ENCODE measurements at regions not wholly inside any gene's neighbourhood (a gene's known extent, or its start where the extent isn't known, plus 50 kb on each side); places are given as distances from the start of the nearest gene placed in this dataset.

GRCh38 chr21:38611277-38611676 is 113.0 kb upstream of the ERG start:
- DNase-seq (ENCODE audit: low read depth): no peak
- no peak for TF ChIP-seq CTCF (IDR thresholded peaks at IDR 0.05; ENCODE audit: insufficient read depth, low read length)
- no peak overlapping the region for H3K4me3 ChIP-seq (ENCODE audit: low read depth, low read length)

GRCh38 chr21:38613686-38614085 is 115.4 kb upstream of the ERG start:
- no peak for TF ChIP-seq CTCF (IDR thresholded peaks at IDR 0.05; ENCODE audit: insufficient read depth, low read length)
- H3K4me3 ChIP-seq (ENCODE audit: low read depth, low read length): no peak overlapping the region

GRCh38 chr21:38614558-38614957 is 116.3 kb upstream of the ERG start:
- no peak overlapping the region for H3K4me3 ChIP-seq (ENCODE audit: low read depth, low read length)
- TF ChIP-seq CTCF (IDR thresholded peaks at IDR 0.05; ENCODE audit: insufficient read depth, low read length): no peak
- DNase-seq (ENCODE audit: low read depth): no peak

More at GRCh38 chr21:38613686-38614085, 115.4 kb upstream of the ERG start:
- no peak for DNase-seq (ENCODE audit: low read depth)

- no peak overlapping the region for H3K4me3 ChIP-seq (ENCODE audit: low read depth, low read length)
- TF ChIP-seq CTCF (IDR thresholded peaks at IDR 0.05; ENCODE audit: insufficient read depth, low read length): no peak
- DNase-seq (ENCODE audit: low read depth): no peak
Measured at GRCh38 chr21:38619480-38619879, 121.2 kb upstream of the ERG start.

GRCh38 chr21:38619992-38620479 is 121.8 kb upstream of the ERG start:
- peak; percentile 94 for DNase-seq (ENCODE audit: low read depth)
- no peak for TF ChIP-seq CTCF (IDR thresholded peaks at IDR 0.05; ENCODE audit: insufficient read depth, low read length)
- no peak overlapping the region for H3K4me3 ChIP-seq (ENCODE audit: low read depth, low read length)

- no peak for TF ChIP-seq CTCF (IDR thresholded peaks at IDR 0.05; ENCODE audit: insufficient read depth, low read length)
- no peak overlapping the region for H3K4me3 ChIP-seq (ENCODE audit: low read depth, low read length)
- no peak for DNase-seq (ENCODE audit: low read depth)
Measured at GRCh38 chr21:38621132-38621531, 122.9 kb upstream of the ERG start.

All from fibroblast of the aortic adventitia (primary cell).